Activated naive CD4-positive, alpha-beta T cell treated with anti-CD3 and anti-CD28 coated beads for 36 hours (primary cell): ENCODE measurements at regions not wholly inside any gene's neighbourhood (a gene's known extent, or its start where the extent isn't known, plus 50 kb on each side); places are given as distances from the start of the nearest gene placed in this dataset.

ENCODE experiments used
- CTCF ChIA-PET: fragments of 350-600 bp; sonication (Branson Sonifier 250); formaldehyde crosslinking; loops from one replicate; lab custom pipeline; 2021; ENCODE audit warnings: antibody characterized with exemption; lab: Charles Lee
- DNase-seq: peaks from one replicate; pipeline ENCODE4 v3.0.0-alpha.2; 2020
- H3K27ac Mint-ChIP-seq: one replicate; pipeline ENCODE4 v1.8.0; 2021; ENCODE audit warnings: mild to moderate bottlenecking, mixed read lengths
- H3K27me3 Mint-ChIP-seq: one replicate; pipeline ENCODE4 v1.8.0; 2021; ENCODE audit warnings: low read depth, mixed read lengths
- H3K36me3 Mint-ChIP-seq: one replicate; pipeline ENCODE4 v1.8.0; 2021; ENCODE audit warnings: low read depth, mixed read lengths
- H3K4me1 Mint-ChIP-seq: one replicate; pipeline ENCODE4 v1.8.0; 2021; ENCODE audit warnings: low read depth, mixed read lengths
- H3K4me3 Mint-ChIP-seq: one replicate; pipeline ENCODE4 v1.8.0; 2021; ENCODE audit warnings: mild to moderate bottlenecking, moderate library complexity, mixed read lengths
- H3K9me3 Mint-ChIP-seq: one replicate; pipeline ENCODE4 v1.8.0; 2021; ENCODE audit warnings: mixed read lengths
- intact Hi-C: fragments of 100-400 bp; cut with micrococcal nuclease; formaldehyde crosslinking; loops from one replicate; pipeline ENCODE4 v1.15.1; 2023

DNA sequence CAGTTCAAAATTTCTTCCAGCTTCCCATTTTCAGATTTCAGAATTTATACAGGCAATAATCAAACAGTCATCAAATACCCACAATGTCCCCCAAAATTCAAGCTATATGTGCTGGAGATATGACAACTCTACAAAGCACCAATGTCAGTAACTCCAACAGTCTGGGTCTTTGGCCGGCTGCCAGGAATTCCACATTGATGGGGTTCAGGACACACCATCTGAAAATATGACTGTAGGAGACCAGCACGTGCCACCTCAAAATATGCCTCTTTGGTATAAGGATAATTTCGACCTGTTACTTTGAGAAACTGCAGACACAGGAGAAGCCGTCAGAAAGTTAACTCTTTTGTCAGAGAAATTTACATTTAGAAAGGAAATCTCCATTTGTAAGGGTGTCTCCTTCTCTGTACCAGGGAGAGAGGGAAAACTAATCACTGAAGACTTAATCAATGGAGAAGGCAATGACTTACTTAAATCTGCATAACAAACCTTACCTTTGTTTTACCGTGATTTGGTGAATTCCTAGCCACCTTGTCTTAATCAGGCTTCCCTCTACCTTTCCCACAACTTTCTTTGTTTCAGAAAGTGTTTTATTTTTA, 594.3 kb upstream of the CDH5 start:
- CTCF ChIA-PET: no interaction called here
- Mint-ChIP-seq H3K27ac (no peak overlapping the region), H3K9me3 (peaks cover 3% of the 10 kb centered on the region)

DNA sequence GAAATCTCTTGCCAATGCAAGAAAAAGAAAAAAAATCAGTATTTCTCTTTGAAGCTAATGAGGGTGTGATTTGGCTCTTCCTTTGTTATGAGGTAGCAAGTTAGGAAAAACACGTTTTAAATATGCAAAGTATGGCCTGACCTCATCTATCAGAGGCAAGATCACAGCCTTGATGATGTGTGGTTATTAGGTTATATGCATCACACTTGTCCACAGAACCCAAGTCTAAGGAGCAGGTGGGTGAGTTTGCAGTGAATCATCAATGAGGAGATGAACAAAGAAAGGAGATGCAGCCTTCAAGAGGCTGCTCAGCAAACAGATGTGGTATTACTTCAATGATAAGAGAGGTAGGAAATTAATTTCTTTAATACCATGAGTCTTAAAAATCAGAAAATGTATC, 594.8 kb upstream of the CDH5 start:
- Mint-ChIP-seq H3K27ac (no peak overlapping the region), H3K4me1 (no peaks in the 10 kb centered on the region), H3K27me3 (peaks cover 2% of the 10 kb centered on the region), H3K36me3 (no peaks in the 10 kb centered on the region), H3K9me3 (peaks cover 3% of the 10 kb centered on the region), H3K4me3 (no peak overlapping the region)
- CTCF ChIA-PET: no interaction called here
- intact Hi-C loops: no loop called here
- DNase-seq: no peak

More for the DNA sequence above, 594.3 kb upstream of the CDH5 start:
- DNase-seq: no peak
- peaks cover 2% of the 10 kb centered on the region for H3K27me3 Mint-ChIP-seq
- no peak overlapping the region for H3K4me3 Mint-ChIP-seq
- intact Hi-C loops: no loop called here
- no peaks in the 10 kb centered on the region for H3K4me1 Mint-ChIP-seq
- no peaks in the 10 kb centered on the region for H3K36me3 Mint-ChIP-seq

GRCh38 chr16:65770752-65771151, 595.7 kb upstream of the CDH5 start:
- intact Hi-C loops: no loop called here
- DNase-seq: no peak
- Mint-ChIP-seq H3K4me3 (no peak overlapping the region), H3K27ac (no peak overlapping the region), H3K36me3 (no peaks in the 10 kb centered on the region), H3K9me3 (peaks cover 3% of the 10 kb centered on the region), H3K4me1 (no peaks in the 10 kb centered on the region), H3K27me3 (peaks cover 2% of the 10 kb centered on the region)
- CTCF ChIA-PET: no interaction called here

DNA sequence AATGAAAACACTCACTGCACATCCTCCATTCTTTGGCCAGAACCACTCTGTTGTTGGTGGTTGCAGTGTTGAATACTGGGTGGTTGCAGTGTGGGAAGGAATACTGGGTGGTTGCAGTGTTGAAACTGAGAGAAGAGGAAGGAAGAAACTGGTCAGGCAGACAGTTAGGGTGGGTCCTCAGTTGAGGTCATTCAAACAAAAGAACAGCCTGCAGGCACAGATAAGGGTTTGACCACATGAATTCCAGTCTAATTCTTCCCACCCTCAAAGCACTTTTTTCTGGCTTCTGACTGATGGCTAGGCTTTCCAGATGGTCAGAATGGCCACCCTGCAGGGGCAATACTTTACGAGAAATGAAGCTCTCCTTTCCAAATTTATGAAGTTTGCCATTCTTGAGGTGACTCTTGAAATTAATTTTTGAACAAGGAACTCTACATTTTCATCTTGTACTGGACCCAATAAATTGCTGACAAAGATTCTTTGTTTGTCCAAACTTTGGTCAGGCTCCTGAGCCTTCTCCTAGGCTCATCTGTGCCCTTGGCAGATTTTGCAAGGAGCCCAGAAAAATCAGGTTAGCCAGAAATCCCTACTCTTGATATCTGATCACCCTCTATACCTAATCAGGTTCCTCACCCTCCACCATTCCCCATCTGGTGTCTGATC, 596.6 kb upstream of the CDH5 start:
- Mint-ChIP-seq H3K9me3 (peaks cover 3% of the 10 kb centered on the region), H3K4me3 (no peak overlapping the region), H3K4me1 (no peaks in the 10 kb centered on the region), H3K36me3 (no peaks in the 10 kb centered on the region), H3K27ac (no peak overlapping the region), H3K27me3 (peaks cover 2% of the 10 kb centered on the region)
- CTCF ChIA-PET: no interaction called here
- intact Hi-C loops: no loop called here
- DNase-seq: no peak

DNA sequence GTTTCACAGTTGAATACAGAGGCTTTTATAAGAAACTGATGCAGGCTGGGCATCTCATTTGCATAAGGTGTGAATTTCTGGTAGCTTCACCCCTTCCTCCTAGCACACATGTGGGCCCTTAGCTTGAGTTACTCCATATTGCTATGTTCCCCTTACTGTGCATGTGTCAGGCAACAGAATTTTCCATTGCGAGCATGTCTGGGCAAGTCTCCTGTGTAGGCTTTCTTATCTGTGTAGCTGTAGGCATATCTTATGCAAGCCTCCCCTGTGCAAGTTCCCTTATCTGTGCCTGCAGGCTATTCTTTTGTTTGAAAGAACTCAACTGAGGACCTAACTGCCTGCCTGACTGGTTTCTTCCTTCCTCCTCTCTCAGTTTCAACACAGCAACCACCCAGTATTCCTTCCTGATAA, 597.4 kb upstream of the CDH5 start:
- intact Hi-C loops: no loop called here
- CTCF ChIA-PET: no interaction called here
- H3K27me3 Mint-ChIP-seq: peaks cover 2% of the 10 kb centered on the region

DNA sequence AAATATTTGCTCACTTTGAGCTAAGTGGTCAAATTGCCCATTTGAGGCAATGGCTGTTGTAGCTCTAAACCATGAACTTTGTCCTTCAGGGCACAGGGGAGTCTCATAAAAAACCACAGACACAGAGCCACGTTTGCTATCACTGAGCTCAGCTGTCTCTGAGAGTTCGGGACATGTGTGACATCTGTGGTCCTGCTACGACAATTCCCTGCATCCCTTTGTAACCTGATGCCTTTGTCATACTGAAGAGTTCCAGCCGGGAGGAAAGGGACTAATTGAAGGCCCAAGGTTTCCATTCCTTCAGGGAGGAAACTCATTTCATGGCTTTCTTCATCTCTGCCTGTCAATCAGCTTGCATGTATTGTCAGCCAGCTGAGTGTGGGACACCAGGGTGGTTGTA, 599.4 kb upstream of the CDH5 start:
- Mint-ChIP-seq H3K27ac (no peak overlapping the region), H3K36me3 (no peaks in the 10 kb centered on the region), H3K27me3 (no peaks in the 10 kb centered on the region), H3K4me1 (no peaks in the 10 kb centered on the region), H3K9me3 (peaks cover 3% of the 10 kb centered on the region), H3K4me3 (no peak overlapping the region)
- CTCF ChIA-PET: no interaction called here
- DNase-seq: no peak
- intact Hi-C loops: no loop called here

More for the DNA sequence above, 597.4 kb upstream of the CDH5 start:
- peaks cover 3% of the 10 kb centered on the region for H3K9me3 Mint-ChIP-seq
- peak overlapping the region; percentile 19 for H3K27ac Mint-ChIP-seq
- no peaks in the 10 kb centered on the region for H3K36me3 Mint-ChIP-seq
- no peak for DNase-seq
- H3K4me3 Mint-ChIP-seq: no peak overlapping the region
- H3K4me1 Mint-ChIP-seq: no peaks in the 10 kb centered on the region

DNA sequence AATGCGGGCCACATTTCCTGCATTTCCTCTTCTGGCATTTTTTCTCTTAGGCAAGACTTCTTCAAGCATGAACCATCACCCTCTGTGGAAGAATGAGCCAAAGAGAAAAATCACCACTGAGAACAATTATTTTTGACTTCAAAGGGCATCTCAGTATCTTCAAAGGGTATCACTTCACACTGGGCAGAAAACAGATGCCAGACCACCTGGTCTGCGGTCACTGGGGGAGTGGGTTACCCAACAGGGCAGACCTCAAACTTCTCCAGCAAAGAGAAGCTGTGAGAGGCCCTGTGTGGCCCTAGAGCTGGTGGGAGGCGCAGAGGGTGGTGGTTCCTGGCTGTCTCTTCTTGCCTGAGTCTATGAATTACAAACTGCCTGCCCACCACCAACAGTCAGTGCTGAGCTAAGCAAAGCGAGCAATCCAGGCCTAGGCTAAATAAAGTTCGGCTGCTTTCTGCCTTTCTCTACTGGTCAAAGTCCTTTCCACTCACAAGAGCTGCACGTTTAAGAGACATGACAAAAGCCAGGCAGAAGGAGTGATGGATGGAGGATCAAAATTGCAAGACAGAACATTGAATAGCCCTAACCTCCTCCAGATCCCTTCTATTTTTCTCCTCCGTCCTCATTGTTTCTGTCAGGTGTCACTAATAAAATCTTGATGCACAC, 602.7 kb upstream of the CDH5 start:
- no peaks in the 10 kb centered on the region for H3K27me3 Mint-ChIP-seq
- no peaks in the 10 kb centered on the region for H3K4me1 Mint-ChIP-seq
- no peak overlapping the region for H3K27ac Mint-ChIP-seq
- CTCF ChIA-PET: no interaction called here
- no peak for DNase-seq
- intact Hi-C loops: no loop called here
- no peak overlapping the region for H3K4me3 Mint-ChIP-seq
- H3K9me3 Mint-ChIP-seq: no peaks in the 10 kb centered on the region
- H3K36me3 Mint-ChIP-seq: no peaks in the 10 kb centered on the region

- intact Hi-C loops: no loop called here
Measured at GRCh38 chr16:65760874-65761273, 605.6 kb upstream of the CDH5 start.

DNA sequence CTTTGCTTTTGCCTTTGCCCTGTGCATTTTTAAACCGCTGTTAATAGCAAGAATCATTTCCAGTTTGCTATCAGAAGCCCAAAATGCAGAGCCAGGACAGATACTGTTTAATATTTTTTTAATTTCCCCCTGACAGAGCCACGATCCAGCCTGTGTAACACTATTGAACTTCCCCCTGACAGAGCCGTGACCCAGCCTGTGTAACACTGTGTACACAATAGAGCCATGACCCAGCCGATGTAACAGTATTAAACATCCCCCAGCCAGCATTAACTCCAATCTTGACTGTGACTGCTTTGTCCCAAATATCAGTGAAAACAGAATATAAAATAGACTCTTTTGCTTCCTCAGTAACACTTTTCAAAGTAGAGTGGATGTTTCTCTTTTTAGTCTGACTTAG, 607.9 kb upstream of the CDH5 start:
- Mint-ChIP-seq H3K27me3 (no peaks in the 10 kb centered on the region), H3K36me3 (no peaks in the 10 kb centered on the region), H3K9me3 (no peaks in the 10 kb centered on the region), H3K27ac (no peak overlapping the region), H3K4me3 (no peak overlapping the region), H3K4me1 (no peaks in the 10 kb centered on the region)
- CTCF ChIA-PET: no interaction called here
- intact Hi-C loops: no loop called here
- DNase-seq: no peak

More at GRCh38 chr16:65760874-65761273, 605.6 kb upstream of the CDH5 start:
- DNase-seq: no peak
- no peaks in the 10 kb centered on the region for H3K27me3 Mint-ChIP-seq
- H3K36me3 Mint-ChIP-seq: no peaks in the 10 kb centered on the region
- H3K4me3 Mint-ChIP-seq: no peak overlapping the region
- H3K4me1 Mint-ChIP-seq: no peaks in the 10 kb centered on the region
- CTCF ChIA-PET: no interaction called here
- no peak overlapping the region for H3K27ac Mint-ChIP-seq
- no peaks in the 10 kb centered on the region for H3K9me3 Mint-ChIP-seq

DNA sequence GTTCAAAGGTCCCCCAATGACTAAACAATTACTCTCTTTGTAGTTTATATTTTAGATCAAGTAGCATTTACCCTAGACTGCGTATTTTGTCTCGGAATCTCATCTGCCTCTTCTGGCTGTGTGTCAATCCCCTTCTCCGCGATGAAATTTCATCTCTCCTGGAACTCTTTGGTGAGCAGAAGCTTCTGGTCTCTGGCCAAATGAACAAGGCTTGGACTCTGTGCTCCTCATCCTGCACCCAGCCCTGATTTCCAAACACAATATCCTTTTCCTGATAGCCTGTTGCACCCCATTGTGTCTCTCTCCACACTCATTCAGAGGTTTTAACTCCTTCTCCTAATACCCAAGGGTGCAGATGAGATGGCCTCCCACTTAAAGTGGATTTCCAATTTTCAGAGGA, 609.4 kb upstream of the CDH5 start:
- Mint-ChIP-seq H3K4me3 (no peak overlapping the region), H3K27ac (no peak overlapping the region), H3K9me3 (no peaks in the 10 kb centered on the region), H3K36me3 (no peaks in the 10 kb centered on the region), H3K27me3 (no peaks in the 10 kb centered on the region), H3K4me1 (no peaks in the 10 kb centered on the region)
- CTCF ChIA-PET: no interaction called here
- no peak for DNase-seq
- intact Hi-C loops: no loop called here

GRCh38 chr16:65756163-65756562, 610.3 kb upstream of the CDH5 start:
- no peaks in the 10 kb centered on the region for H3K9me3 Mint-ChIP-seq
- CTCF ChIA-PET: no interaction called here
- H3K27me3 Mint-ChIP-seq: no peaks in the 10 kb centered on the region
- H3K27ac Mint-ChIP-seq: no peak overlapping the region
- H3K36me3 Mint-ChIP-seq: no peaks in the 10 kb centered on the region
- H3K4me3 Mint-ChIP-seq: no peak overlapping the region
- intact Hi-C loops: no loop called here
- H3K4me1 Mint-ChIP-seq: no peaks in the 10 kb centered on the region
- DNase-seq: no peak

DNA sequence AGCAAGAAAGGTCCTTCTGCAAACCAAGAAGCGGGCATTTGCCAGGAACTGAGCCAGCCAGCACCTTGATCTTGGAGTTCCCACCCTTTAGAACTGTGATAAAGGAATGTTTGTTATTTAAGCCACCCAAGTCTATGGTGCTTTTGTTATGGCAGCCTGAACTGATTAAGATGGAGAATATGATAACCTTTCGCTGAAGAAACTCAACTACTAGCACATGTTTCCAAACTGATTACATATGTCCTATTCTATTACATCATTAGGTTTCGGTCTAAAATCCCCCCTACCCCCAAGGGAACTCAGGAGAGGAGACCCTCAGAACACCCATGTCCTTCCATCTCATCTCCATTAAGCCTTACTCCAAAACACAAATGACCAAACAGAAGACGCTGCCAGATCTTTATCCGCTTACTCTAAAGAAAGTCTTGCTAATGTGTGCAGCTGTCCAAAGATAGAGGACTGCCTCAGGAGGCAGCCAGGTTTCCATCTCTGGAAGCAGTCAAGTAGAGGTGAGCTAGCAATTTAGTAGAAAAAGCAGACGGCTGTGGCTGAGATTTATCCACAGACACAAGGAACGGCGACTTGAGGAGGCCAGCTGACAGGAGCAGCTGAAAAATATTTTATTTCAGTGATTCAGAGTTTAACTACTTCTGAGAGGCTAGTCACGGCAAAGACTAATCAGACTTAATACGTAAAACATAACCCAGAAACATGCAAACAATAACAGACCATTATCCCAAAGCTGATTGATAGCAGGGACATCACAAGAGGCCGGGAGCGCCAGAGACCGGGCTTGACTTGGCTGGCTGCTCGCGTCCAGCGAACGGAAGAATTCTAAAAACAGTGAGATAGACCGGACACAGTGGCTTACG, 611.4 kb upstream of the CDH5 start:
- intact Hi-C loops: no loop called here
- CTCF ChIA-PET: no interaction called here
- no peaks in the 10 kb centered on the region for H3K9me3 Mint-ChIP-seq
- H3K4me3 Mint-ChIP-seq: no peak overlapping the region
- no peaks in the 10 kb centered on the region for H3K4me1 Mint-ChIP-seq
- no peaks in the 10 kb centered on the region for H3K36me3 Mint-ChIP-seq
- DNase-seq: no peak
- H3K27me3 Mint-ChIP-seq: no peaks in the 10 kb centered on the region
- no peak overlapping the region for H3K27ac Mint-ChIP-seq
